CD4-positive, alpha-beta T cell treated with Interleukin-15 for 4 hours (primary cell): ENCODE measurements at regions not wholly inside any gene's neighbourhood (a gene's known extent, or its start where the extent isn't known, plus 50 kb on each side); places are given as distances from the start of the nearest gene placed in this dataset.
A peak's percentile ranks its signal among the peaks of the same experiment; 100 is the strongest.
"Not testable (repeated sequence)": the region's sequence is repeated elsewhere in the genome, so short reads cannot be mapped to it uniquely, and the experiment has no call there.

Source experiments
- DNase-seq: peaks from one replicate; pipeline ENCODE4 v3.0.0-alpha.2; 2020; ENCODE audit warnings: low spot score

DNA sequence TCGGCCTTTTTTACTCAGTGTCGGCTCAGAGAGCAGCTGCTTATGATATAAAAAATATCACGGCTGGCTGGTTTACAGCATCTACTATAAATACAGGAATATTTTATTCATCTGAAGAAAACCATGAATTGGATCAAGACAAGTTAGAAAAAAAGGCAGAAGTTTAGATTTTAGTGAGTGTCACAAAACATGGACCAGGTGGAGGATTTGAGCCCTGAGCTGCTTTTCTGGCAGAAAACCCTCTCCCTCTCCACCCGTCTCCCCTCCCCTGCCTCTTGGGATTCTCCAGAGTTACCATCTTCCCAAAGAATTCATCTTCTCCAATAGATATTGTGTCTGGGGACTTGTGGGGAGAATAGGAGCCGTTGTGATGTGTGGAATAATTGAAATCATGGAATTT, 142.8 kb upstream of the RAI2 start:
- no peak for DNase-seq

DNA sequence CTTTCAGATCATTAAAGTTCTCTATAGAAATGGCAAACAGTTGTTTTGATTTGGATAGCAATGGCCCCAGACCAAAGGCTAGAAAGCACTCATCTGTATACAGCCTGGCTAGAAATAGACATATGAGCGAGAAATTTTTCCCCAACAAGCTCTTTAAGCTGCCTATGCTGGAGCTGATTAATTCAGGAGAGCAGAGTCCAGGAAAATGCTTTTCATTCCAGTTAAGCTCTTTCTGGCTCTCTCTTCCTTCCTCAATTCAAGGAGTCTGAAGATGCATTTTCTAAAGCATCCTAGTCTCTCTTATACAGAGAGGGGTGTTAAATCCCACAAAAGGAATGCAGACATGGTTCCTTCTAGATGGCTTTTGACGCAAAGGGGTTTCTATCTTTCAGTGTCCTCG, 141.7 kb upstream of the RAI2 start:
- DNase-seq: no peak

DNA sequence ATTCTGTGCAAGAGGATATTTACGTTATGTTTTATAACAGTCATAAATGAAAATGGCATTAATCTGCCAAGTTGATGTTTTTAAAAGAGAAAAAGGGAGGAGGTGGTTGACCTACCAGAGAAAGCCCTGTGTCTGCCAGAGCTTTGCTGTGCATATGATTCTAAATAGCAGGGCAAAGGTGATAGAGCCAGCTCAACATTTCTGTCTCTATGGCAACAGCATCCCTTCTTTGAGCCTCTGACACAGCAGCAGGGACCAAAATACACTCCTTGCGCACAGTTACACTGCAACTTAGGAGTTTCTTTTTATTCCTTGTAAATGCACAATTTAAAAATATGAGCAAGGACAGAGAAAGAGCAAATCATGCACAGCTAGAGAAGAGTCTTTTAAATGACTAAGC, 133.3 kb upstream of the RAI2 start:
- no peak for DNase-seq

DNA sequence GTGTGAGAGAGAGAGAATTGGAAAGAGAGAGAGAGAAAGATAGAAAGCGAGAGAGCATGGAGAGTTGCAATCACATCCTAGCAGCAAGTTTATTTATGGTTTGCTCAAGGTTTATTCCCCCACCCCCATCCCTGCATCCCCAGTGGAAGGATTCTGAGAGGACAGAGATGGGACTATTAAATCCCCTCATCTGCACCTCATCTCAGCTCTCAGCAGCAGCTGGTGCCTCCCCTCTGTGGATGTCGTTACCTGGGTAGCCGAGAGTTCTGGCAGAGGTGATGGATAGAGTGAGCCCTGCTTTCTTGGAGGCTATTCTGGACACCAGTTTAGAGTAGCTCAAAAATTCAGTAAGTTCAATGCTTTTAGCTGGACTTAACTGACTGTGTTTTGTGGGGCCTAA, 132.0 kb upstream of the RAI2 start:
- no peak for DNase-seq

DNA sequence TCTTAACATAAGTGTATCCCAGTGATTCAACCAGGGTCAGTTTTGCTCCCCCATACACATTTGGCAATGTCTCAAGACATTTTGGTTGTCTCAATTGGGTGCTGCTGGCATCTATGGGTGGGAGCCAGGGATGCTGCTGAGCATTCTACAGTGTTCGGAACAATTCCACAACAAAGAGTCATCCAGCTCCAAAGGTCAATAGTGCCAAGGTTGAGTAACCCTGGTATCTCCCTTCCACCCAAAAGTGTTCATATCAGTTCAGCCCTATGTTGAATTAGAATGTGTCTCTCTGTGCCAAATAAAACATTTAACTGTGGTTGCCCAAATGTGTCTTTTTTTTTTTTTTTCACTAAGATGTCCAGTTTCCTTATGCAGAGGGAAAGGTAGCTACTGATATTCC, 129.4 kb upstream of the RAI2 start:
- DNase-seq: no peak

DNA sequence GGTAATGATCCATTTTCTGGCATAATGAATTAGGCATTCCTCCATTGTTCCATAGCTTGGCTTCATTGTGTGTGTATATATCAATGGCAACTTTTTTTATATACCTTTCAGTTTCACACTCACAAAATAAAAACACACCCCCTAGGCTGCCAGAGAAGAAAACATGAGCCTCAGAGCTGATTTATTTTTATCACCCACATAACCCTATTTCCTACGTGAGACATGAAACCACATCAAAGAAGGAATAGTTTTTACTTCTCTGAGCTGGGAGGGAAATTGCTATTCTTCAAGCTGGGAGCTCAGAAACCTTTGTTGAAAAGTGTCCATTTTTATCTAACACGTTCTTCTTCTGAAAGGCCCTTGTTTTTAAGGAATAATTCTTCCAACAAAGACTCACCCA, 126.7 kb upstream of the RAI2 start:
- no peak for DNase-seq

DNA sequence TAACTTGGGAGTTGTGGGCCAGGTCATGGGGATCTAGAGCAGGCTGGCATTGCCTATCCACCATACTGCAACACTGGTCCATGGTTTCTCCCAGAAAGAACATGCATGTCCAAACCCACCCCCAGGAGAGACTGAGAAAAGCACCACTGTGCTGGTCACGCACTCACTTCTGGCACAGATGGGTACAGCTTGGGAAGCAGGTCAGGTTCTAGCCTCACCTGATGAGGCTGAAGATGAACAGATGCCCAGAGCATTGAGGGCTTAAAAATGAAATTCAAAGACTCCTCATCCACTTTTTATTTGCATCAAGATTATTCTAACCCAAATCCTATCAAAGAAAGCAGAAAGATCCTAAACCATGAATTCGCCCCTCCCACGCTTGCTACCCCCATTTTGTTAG, 125.9 kb upstream of the RAI2 start:
- DNase-seq: no peak

DNA sequence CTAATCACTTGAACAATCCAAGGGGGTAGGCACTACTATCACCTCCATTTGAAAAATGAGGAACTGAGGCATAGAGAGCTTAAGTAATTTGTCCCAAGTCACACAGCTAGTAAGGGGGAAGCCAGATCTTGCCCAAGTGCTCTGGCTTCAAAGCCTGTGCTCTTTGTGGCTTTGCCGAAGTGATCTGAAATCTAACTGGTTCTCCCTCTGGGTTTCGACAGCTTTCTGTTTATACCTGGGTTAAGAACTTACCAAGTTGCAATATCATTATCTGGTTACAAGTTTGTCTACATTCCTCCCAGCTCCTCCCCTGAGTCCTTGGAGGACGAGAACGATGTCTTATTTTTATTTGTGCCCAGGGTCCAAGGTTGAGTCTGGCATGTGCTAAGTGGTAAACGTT, 125.3 kb upstream of the RAI2 start:
- no peak for DNase-seq

DNA sequence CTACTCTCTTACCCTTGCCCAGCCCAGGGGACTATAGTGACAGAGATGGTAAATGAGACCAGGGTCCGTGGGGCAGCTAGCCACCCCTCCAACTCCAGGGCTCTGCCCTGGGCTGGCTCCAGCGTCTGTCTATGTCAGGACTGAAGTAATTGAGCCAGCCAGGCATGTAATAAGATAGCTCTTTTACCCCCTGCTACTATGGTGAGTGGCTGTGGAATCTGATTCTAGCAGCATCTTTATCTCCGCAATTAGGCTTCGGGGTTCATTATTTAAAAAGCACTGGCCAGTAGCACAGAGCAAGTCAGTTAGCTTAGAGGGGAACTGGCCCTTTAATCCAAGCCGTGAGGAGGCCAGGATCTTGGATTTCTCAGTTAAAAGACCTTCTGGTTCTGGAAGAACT, 123.3 kb upstream of the RAI2 start:
- DNase-seq: no peak

DNA sequence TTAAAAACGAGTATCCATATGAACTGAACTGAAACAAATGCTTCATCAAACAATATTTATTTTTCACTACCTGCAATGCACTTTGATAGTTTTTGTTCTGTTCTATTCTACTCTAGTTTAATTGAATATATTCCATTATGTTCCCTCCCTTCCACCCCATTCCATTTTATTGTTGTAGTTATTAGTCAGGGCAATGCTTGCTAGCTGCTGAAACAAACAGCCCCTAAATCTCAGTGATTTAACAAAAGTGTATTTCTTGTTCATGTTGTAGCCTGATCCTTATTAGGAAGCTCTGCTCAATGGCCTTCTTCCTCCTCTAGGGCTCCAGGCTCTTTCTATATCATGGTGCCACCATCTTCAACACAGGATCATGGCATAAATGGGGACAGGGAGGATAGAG, 122.3 kb upstream of the RAI2 start:
- DNase-seq: no peak

DNA sequence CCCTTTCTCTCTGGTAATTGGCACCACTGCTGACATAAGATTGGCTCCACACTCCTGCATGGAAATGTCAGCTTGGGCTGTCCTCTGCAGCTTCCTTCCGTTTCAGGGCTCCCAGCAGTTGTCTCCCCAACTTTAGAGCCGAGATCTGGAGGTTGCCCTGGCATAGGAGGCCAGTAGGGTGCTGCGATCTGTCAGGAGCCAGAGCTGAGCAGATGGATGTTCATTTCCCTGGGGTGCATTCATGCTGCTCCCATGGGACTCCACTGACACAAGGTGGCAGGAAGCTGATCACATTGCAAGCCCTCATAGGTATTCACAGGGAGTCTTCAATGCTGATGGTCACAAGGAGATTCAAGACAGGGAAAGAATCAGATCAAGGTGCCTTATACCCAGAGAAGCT, 116.6 kb upstream of the RAI2 start:
- no peak for DNase-seq

DNA sequence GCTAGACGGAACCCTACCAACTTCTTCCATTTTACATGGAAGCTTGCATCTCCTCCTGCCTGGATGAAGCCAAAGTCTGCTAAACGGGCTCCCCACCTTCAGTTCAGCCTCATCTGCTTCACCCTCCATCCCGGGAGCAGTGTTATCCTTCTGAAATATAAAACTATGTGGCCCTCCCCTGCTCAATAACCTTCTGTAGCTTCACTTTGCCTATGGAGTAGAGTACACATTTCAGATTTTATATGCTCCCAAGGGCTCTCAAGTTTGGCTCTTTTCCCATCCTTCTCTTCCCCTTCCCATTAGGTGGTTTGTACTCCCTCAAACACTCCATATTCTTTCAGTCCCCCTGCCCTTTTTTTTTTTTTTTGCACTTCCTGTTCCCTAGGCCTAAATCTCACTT, 115.9 kb upstream of the RAI2 start:
- DNase-seq: no peak

DNA sequence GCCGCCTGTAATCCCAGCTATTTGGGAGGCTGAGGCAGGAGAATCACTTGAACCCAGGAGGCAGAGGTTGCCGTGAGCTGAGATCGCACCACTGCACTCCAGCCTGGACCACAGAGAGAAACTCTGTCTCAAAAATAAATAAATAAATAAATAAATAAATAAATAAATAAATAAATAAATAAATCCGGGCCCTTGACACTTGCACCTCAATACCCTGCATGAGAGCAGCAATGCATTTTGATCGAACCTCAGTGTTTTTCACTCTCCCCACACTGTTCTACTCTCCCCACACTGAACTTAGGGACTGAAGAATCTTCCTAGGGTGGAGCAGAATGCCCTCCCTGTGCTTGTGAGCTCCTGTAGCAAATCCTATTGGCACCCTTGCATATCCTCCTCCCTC, 114.3 kb upstream of the RAI2 start:
- not testable (repeated sequence) for DNase-seq

DNA sequence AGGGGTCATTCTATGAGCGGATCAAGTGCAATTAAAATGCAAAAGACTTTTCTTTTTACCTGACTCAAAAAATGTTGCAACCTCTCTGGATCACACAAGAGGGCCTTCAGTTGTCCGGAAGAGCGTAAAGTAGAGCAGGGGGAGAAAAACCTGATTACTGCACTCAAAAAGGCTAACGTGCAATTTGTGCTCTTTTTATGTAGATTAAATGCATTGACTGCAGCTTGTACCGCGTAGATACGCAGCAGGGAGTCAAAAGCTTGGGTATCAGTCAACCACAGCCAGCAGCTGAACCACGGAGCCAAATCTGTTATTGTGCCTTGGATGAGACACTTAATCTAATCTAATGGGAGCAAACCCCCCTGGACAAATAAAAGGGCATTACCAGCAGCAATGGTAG, 107.3 kb upstream of the RAI2 start:
- no peak for DNase-seq

DNA sequence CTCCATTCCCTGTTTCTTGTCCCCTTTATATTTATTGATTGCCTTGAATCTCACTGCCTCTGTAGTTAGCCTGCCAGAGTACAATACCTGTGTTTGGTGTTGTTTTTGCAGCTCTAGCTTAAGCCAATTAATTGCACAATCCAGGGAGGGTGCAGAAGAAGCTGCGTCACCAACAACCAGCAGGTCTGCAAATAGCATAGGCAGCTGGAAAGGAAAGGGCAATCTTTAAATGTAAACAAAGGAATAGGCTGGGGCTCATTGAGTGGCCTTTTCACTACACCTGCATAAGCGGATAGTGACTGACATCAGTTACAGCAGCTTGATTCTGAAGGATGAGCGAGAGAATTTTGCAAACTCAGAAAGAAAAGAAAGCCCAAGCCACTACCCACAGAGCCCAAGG, 106.8 kb upstream of the RAI2 start:
- DNase-seq: no peak

DNA sequence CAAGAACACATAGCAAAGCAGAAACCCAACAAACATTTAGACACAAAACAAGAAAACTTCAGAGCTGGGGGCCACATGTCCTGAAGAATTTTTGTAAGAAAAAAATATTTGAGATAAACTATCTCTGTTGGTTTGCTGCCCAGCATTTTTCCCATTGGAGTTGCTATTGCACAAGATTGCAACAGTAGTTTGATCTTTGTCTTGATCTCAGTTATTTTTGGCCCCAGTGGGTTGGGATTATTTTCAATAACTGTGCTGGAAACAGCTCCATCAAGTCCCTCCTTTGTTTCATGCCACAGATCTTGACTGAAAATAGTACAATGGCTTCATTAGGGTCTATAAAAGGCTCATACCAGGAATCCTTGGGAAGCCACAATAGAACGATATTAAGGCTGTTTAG, 103.8 kb upstream of the RAI2 start:
- DNase-seq: no peak

DNA sequence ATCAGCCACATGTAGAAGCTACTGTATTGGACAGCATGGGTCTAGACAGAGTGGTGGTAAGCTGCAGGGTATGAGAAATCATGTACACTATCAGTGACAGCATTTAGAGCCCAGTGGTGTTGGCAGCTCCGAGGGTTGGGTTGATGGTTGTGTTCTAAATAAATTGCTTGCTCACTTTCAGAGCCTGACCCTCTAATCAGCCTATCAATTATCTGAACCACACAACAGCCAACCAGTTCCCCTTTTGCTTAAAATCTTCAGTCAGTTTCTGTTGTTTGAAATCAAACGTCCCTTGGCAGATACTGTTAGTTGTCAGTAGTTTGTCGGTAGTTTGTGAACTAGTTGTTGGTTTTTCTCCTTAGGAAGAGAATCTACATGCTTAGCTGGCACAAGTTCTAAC, 99.8 kb upstream of the RAI2 start:
- DNase-seq: no peak

DNA sequence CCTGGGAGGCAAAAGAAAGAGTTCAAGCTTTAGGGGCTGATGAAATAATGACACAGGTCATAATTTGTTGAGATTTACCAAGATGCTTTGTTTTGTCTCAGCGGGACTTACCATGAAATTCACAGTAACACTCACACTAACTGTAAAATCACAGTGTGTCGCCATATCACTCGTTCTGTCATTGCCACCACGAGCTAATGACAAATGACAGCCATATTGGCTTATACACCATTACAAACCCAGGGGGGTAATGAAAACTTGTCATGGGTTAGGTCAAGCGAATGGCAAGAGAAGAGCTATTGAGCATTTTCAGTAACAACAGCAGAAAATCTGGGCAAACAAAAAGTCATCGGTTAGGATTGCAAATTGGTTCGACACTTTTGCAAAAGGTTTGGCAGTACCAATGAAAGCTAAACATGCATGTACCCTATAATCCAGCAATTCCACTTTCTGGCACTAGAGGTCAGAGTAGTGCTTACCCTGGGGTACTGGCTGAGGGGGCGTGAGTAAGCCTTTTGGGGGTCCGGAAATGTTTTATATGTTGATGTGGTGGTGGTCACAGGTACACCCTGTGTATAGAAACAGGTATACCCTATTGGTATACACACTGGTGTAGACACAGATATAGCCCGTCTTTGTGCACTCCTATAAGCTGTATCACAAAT, 83.9 kb upstream of the RAI2 start:
- peak; percentile 2 for DNase-seq

DNA sequence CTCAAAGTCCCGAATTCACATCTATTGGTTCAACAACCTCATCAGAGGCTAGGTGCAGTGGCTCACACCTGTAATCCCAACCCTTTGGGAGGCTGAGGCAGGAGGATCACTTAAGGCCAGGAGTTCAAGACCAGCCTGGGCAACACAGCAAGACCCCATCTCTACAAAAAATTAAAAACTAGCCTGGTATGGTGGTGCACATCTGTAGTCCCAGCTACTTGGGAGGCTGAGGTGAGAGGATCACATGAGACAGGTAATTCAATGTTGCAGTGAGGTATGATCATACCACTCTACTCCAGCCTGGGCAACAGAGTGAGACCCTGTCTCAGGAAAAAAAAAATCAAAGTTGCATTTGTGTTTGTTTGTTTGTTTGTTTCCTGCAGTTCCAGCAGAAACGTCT, 80.1 kb upstream of the RAI2 start:
- not testable (repeated sequence) for DNase-seq

DNA sequence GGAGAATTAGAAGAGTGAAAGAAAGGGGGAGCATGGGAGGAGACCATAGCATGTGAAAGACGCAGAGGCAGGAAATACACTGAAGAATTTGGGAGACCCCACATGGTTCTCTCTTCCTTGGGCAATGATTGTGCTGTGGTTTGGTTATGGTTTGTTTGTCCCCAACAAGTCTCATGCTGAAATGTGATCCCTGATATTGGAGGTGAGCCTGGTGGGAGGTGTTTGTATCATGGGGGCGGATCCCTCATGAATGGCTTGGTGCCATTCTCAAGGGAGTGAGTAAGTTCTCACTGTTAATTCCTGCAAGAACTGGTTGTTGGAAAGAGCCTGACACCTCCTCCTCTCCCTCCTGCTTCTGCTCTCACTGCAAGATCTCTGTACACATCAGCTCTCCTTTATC, 78.6 kb upstream of the RAI2 start:
- DNase-seq: no peak

DNA sequence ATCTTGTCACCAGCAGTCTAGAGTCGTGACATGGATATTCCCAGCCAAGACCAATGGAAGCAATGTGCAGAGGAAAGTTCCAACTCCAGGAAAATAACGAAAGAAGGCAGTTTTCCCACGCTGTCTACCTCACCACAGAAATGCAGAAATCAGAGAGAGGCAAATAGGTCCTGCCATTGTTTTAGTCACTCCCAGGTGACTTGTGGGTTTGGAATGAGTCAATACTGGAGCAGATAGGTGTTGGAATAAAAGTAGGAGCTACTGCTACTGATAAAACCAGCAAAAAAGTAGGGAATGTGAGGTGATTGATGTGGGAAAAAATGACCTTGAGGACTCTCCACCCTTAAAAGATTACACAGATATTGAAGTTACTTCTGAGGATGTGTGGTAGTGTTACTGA, 72.8 kb upstream of the RAI2 start:
- no peak for DNase-seq

DNA sequence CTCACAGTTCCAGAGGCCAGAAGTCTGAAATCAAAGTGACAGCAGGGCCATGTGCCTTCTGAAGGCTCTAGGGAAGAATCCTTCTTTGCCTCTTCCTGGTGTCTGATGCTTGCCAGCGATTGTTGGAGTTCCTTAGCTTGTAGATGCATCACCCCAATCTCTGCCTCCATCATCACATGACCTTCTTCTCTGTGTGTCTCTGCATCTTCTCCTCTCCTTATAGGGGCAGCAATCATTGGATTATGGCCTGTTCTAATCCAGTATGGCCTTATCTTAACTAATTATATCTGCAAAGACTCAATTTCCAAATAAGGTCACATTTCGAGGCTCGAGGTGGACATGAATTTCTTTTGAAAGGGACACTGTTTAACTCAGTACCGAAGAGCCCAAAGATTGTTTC, 71.7 kb upstream of the RAI2 start:
- DNase-seq: no peak

DNA sequence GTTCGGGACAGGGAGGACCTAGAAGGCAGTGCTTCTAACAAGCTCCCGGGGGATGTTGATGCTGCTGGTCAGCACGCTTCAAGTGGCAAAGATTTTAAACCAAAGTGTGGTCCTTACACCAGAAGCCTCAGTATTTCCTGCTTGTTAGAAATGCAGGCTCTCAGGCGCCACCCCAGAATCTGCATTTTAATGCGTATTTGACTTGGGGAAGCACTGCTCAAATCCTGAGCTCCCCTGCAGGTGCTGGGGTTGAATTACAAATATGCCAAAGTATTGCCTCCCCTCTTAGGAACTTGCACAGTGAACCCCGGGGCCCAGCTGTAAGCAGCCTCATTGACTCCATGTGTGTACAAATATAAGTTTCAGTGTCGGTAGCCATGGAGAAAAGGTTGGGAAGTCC, 70.8 kb upstream of the RAI2 start:
- no peak for DNase-seq

DNA sequence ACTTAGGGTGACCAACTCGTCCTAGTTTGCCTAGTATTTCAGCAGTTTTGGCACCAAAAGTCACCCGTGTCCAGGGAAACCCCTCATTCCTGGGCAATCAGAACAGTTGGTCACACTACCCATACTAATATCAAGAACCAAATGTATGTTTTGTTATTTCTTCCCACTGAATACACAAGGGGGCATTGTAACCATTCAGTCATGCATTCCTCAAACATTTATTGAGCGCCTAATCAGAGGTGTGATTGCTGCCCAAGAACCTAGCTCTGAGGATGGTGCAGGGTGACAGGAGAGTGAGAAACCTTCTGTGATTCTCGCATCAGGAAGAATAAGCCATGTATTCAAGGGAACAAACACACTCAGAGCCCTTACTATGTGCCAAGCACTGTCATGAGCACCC, 69.8 kb upstream of the RAI2 start:
- DNase-seq: no peak

DNA sequence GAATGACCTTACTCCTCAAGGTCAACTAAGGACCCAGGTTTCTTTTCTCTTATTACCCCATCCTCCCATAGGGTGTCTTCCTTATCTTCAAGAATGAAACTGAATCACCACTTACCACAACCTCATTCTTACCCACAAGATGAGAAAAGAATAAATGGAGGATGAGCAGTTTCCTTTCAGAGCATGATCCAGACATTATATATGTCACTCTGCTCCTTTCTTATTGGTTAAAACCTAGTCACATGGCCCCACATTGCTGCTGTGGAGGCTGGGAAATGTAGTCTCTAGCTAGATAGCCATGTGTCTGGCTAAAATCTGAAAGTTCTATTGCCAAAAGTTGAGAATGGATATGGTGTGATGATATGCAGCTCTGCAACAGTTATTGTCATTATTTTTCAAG, 62.4 kb upstream of the RAI2 start:
- DNase-seq: no peak
